Esophagus squamous epithelium (tissue), 4 donors: ENCODE measurements at regions not wholly inside any gene's neighbourhood (a gene's known extent, or its start where the extent isn't known, plus 50 kb on each side); places are given as distances from the start of the nearest gene placed in this dataset.

Source experiments
- POLR2A ChIP-seq, 4 donors: fragments of 450-650 bp; IDR thresholded peaks; one replicate each; pipeline ENCODE4 v1.6.1; 2017; ENCODE audit warnings: antibody characterized with exemption in 4 of 4, mild to moderate bottlenecking in 4 of 4, moderate library complexity in 3 of 4
- TF ChIP-seq, protein P1 (sequence below), 6 experiments: fragments of 450-650 bp in 4 of 6; fragments of 200-600 bp in 2 of 6; sonication (generic) in 2 of 6; IDR thresholded peaks; one replicate each; pipeline ENCODE4 v1.5.1; 2016 to 2019; ENCODE audit warnings: antibody characterized with exemption in 6 of 6, mild to moderate bottlenecking in 4 of 6, moderate library complexity in 4 of 6

DNA sequence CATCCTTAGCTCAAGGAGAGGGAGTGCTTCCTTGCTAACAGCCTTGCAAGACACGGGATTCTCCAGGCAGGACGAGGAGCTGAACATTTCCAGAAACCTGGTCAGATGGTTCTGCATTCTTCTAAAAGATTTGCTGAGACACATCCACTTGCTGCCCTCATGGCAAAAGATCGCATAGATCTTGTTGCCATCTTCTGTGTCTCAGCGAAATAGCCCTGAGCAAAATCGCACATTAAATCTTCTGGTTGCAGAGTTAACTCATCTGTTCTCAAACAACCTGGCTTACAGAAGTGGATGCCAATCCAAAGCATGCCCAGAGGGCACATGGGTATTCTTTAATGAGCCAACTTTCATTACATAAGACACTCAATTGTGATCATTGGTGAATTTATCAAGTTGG is 167.5 kb downstream of the PRKX start:
- TF ChIP-seq, protein P1, sequence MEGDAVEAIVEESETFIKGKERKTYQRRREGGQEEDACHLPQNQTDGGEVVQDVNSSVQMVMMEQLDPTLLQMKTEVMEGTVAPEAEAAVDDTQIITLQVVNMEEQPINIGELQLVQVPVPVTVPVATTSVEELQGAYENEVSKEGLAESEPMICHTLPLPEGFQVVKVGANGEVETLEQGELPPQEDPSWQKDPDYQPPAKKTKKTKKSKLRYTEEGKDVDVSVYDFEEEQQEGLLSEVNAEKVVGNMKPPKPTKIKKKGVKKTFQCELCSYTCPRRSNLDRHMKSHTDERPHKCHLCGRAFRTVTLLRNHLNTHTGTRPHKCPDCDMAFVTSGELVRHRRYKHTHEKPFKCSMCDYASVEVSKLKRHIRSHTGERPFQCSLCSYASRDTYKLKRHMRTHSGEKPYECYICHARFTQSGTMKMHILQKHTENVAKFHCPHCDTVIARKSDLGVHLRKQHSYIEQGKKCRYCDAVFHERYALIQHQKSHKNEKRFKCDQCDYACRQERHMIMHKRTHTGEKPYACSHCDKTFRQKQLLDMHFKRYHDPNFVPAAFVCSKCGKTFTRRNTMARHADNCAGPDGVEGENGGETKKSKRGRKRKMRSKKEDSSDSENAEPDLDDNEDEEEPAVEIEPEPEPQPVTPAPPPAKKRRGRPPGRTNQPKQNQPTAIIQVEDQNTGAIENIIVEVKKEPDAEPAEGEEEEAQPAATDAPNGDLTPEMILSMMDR (IDR thresholded peaks at IDR 0.05): no peak
- no peak for TF ChIP-seq POLR2A (IDR thresholded peaks at IDR 0.05)
